GM18870 (cell line): ENCODE measurements at regions not wholly inside any gene's neighbourhood (a gene's known extent, or its start where the extent isn't known, plus 50 kb on each side); places are given as distances from the start of the nearest gene placed in this dataset.

Experiments used
- ATAC-seq: cut with Tn5 transposase; IDR thresholded peaks from one replicate; pipeline ENCODE4 v1.9.1; 2021; ENCODE audit warnings: moderate library complexity; ENCODE audit not compliant: unreplicated experiment

GRCh38 chr10:58885146-58885545, 291.3 kb upstream of the PHYHIPL start:
- ATAC-seq: no peak

GRCh38 chr10:58885686-58886345, 290.6 kb upstream of the PHYHIPL start:
- ATAC-seq: no peak

- ATAC-seq: no peak
Observed at GRCh38 chr10:58886406-58886805, 290.0 kb upstream of the PHYHIPL start.

- ATAC-seq: no peak
Observed at GRCh38 chr10:58887474-58887873, 289.0 kb upstream of the PHYHIPL start.

- ATAC-seq: no peak
Observed at GRCh38 chr10:58888957-58889356, 287.5 kb upstream of the PHYHIPL start.

GRCh38 chr10:58892031-58892531, 284.4 kb upstream of the PHYHIPL start:
- ATAC-seq: no peak

- no peak for ATAC-seq
Observed at GRCh38 chr10:58894929-58895328, 281.5 kb upstream of the PHYHIPL start.

GRCh38 chr10:58896229-58896628, 280.2 kb upstream of the PHYHIPL start:
- no peak for ATAC-seq

GRCh38 chr10:58897236-58897635, 279.2 kb upstream of the PHYHIPL start:
- ATAC-seq: no peak

GRCh38 chr10:58897708-58898107, 278.7 kb upstream of the PHYHIPL start:
- no peak for ATAC-seq

GRCh38 chr10:58898854-58899573, 277.4 kb upstream of the PHYHIPL start:
- no peak for ATAC-seq

- ATAC-seq: no peak
Observed at GRCh38 chr10:58901092-58901646, 275.3 kb upstream of the PHYHIPL start.

- ATAC-seq: no peak
Observed at GRCh38 chr10:58903071-58903470, 273.4 kb upstream of the PHYHIPL start.

- no peak for ATAC-seq
Observed at GRCh38 chr10:58909881-58910280, 266.6 kb upstream of the PHYHIPL start.

GRCh38 chr10:58913717-58914116, 262.7 kb upstream of the PHYHIPL start:
- no peak for ATAC-seq

- no peak for ATAC-seq
Observed at GRCh38 chr10:58918887-58919286, 257.6 kb upstream of the PHYHIPL start.

GRCh38 chr10:58919927-58920654, 256.4 kb upstream of the PHYHIPL start:
- ATAC-seq: no peak

- no peak for ATAC-seq
Observed at GRCh38 chr10:58920655-58921003, 255.8 kb upstream of the PHYHIPL start.

- no peak for ATAC-seq
Observed at GRCh38 chr10:58921421-58921855, 255.0 kb upstream of the PHYHIPL start.

- ATAC-seq: no peak
Observed at GRCh38 chr10:58925381-58925780, 251.1 kb upstream of the PHYHIPL start.

GRCh38 chr10:58930500-58930899, 245.9 kb upstream of the PHYHIPL start:
- no peak for ATAC-seq
